H9 (cell line): ENCODE measurements at regions not wholly inside any gene's neighbourhood (a gene's known extent, or its start where the extent isn't known, plus 50 kb on each side); places are given as distances from the start of the nearest gene placed in this dataset.

Experiments
- DNase-seq: peaks from one replicate; pipeline ENCODE4 v3.0.0-alpha.2; 2017
- H2AFZ ChIP-seq: one replicate; pipeline ENCODE4 v1.6.1; 2013; ENCODE audit warnings: mild to moderate bottlenecking, low read length, control low read depth, moderate library complexity
- H2AK5ac ChIP-seq: 2 replicates; pipeline ENCODE4 v1.6.1; 2013; ENCODE audit warnings: low read length, control low read depth, mixed read lengths; ENCODE audit not compliant: insufficient read length
- H2BK120ac ChIP-seq: one replicate; pipeline ENCODE4 v1.6.1; 2013; ENCODE audit warnings: low read depth, mild to moderate bottlenecking, low read length, control low read depth, inconsistent platforms; ENCODE audit not compliant: poor library complexity, severe bottlenecking
- H2BK12ac ChIP-seq: 2 replicates; pipeline ENCODE4 v1.6.1; 2013; ENCODE audit warnings: low read length, control low read depth, mixed read lengths, low read depth; ENCODE audit not compliant: insufficient read length
- H2BK15ac ChIP-seq: 2 replicates; pipeline ENCODE4 v1.6.1; 2013; ENCODE audit warnings: low read depth, low read length, control low read depth
- H2BK20ac ChIP-seq: one replicate; pipeline ENCODE4 v1.6.1; 2013; ENCODE audit warnings: low read depth, mild to moderate bottlenecking, low read length, control low read depth, inconsistent platforms; ENCODE audit not compliant: poor library complexity, severe bottlenecking
- H2BK5ac ChIP-seq: 2 replicates; pipeline ENCODE4 v1.6.1; 2013; ENCODE audit warnings: low read length, control low read depth, mixed read lengths; ENCODE audit not compliant: insufficient read length
- H3K14ac ChIP-seq: 2 replicates; pipeline ENCODE4 v1.6.1; 2013; ENCODE audit warnings: low read length, control low read depth; ENCODE audit not compliant: insufficient read depth
- H3K18ac ChIP-seq: 2 replicates; pipeline ENCODE4 v1.6.1; 2013; ENCODE audit warnings: low read depth, mild to moderate bottlenecking, mixed read lengths, low read length, control low read depth; ENCODE audit not compliant: insufficient read length
- H3K23ac ChIP-seq: 2 replicates; pipeline ENCODE4 v1.6.1; 2013; ENCODE audit warnings: low read length, control low read depth, mixed read lengths, low read depth; ENCODE audit not compliant: insufficient read length
- H3K23me2 ChIP-seq: 2 replicates; pipeline ENCODE4 v1.6.1; 2013; ENCODE audit warnings: low read depth, mild to moderate bottlenecking, mixed read lengths, low read length, control low read depth; ENCODE audit not compliant: insufficient read length, poor library complexity, severe bottlenecking
- H3K27ac ChIP-seq: 2 replicates; pipeline ENCODE4 v1.5.1; 2013; ENCODE audit warnings: low read length, control low read depth, mixed read lengths, low read depth; ENCODE audit not compliant: insufficient read length
- H3K27me3 ChIP-seq: 2 replicates; pipeline ENCODE4 v1.6.1; 2013; ENCODE audit warnings: low read length, control low read depth, inconsistent platforms; ENCODE audit not compliant: insufficient read depth
- H3K4ac ChIP-seq: 2 replicates; pipeline ENCODE4 v1.6.1; 2013; ENCODE audit warnings: low read depth, mild to moderate bottlenecking, control low read depth, inconsistent platforms, low read length, moderate library complexity
- H3K4me1 ChIP-seq: 2 replicates; pipeline ENCODE4 v1.6.1; 2013; ENCODE audit warnings: low read length, control low read depth, inconsistent platforms; ENCODE audit not compliant: insufficient read depth
- H3K4me2 ChIP-seq: 2 replicates; pipeline ENCODE4 v1.6.1; 2013; ENCODE audit warnings: low read length, control low read depth, mixed read lengths; ENCODE audit not compliant: insufficient read length, insufficient read depth
- H3K56ac ChIP-seq: 2 replicates; pipeline ENCODE4 v1.6.1; 2013; ENCODE audit warnings: low read depth, mild to moderate bottlenecking, mixed read lengths, low read length, control low read depth; ENCODE audit not compliant: insufficient read length
- H3K79me1 ChIP-seq: 2 replicates; pipeline ENCODE4 v1.6.1; 2013; ENCODE audit warnings: low read depth, mild to moderate bottlenecking, moderate library complexity, low read length, control low read depth, inconsistent platforms; ENCODE audit not compliant: insufficient read depth, poor library complexity, severe bottlenecking
- H3K79me2 ChIP-seq: 2 replicates; pipeline ENCODE4 v1.6.1; 2013; ENCODE audit warnings: low read length, control low read depth, inconsistent platforms; ENCODE audit not compliant: insufficient read depth
- H3K9ac ChIP-seq: 2 replicates; pipeline ENCODE4 v1.6.1; 2013; ENCODE audit warnings: low read length, control low read depth, mixed read lengths; ENCODE audit not compliant: insufficient read length; ENCODE audit errors: extremely low read depth
- H3K9me3 ChIP-seq: one replicate; pipeline ENCODE4 v1.6.1; 2013; ENCODE audit warnings: low read depth, low read length, inconsistent platforms; ENCODE audit not compliant: control insufficient read depth
- H3T11ph ChIP-seq: one replicate; pipeline ENCODE4 v1.6.1; 2013; ENCODE audit warnings: mild to moderate bottlenecking, low read length, control low read depth, inconsistent platforms
- H4K20me1 ChIP-seq: one replicate; pipeline ENCODE4 v1.6.1; 2013; ENCODE audit not compliant: control insufficient read depth, insufficient read length, insufficient read depth
- H4K5ac ChIP-seq: 2 replicates; pipeline ENCODE4 v1.6.1; 2013; ENCODE audit warnings: low read depth, mild to moderate bottlenecking, mixed read lengths, low read length, control low read depth; ENCODE audit not compliant: insufficient read length
- H4K8ac ChIP-seq: replicated peaks from 2 replicates; pipeline ENCODE4 v1.6.1; 2013; ENCODE audit warnings: low read length, control low read depth, mixed read lengths, low read depth; ENCODE audit not compliant: insufficient read length
- H4K91ac ChIP-seq: 2 replicates; pipeline ENCODE4 v1.6.1; 2013; ENCODE audit warnings: low read depth, mild to moderate bottlenecking, moderate library complexity, mixed read lengths, low read length, control low read depth; ENCODE audit not compliant: insufficient read length
- H3K27ac Mint-ChIP-seq, 3 experiments: 2 replicates in 2 of 3; 3 replicates in 1 of 3; pipeline ENCODE4 v1.8.0; 2020 to 2021; ENCODE audit warnings: mixed read lengths in 3 of 3, mild to moderate bottlenecking in 1 of 3, moderate library complexity in 1 of 3
- H3K27me3 Mint-ChIP-seq: 2 replicates; pipeline ENCODE4 v1.8.0; 2021; ENCODE audit warnings: low read depth, mild to moderate bottlenecking, moderate library complexity, mixed read lengths
- H3K36me3 Mint-ChIP-seq, 3 experiments: 2 replicates in 2 of 3; 3 replicates in 1 of 3; pipeline ENCODE4 v1.8.0; 2020 to 2021; ENCODE audit warnings: low read depth in 3 of 3, mixed read lengths in 3 of 3; ENCODE audit not compliant: insufficient read depth in 1 of 3
- H3K4me1 Mint-ChIP-seq, 2 experiments: 2 replicates each; pipeline ENCODE4 v1.8.0; 2020; ENCODE audit warnings: mixed read lengths in 2 of 2
- H3K4me3 Mint-ChIP-seq, 2 experiments: 2 replicates in 1 of 2; 3 replicates in 1 of 2; pipeline ENCODE4 v1.8.0; 2020 to 2021; ENCODE audit warnings: mild to moderate bottlenecking in 2 of 2, mixed read lengths in 2 of 2, moderate library complexity in 1 of 2
- H3K9me3 Mint-ChIP-seq, 2 experiments: 2 replicates in 1 of 2; 3 replicates in 1 of 2; pipeline ENCODE4 v1.8.0; 2020; ENCODE audit warnings: mild to moderate bottlenecking in 2 of 2, mixed read lengths in 2 of 2, moderate library complexity in 1 of 2
- WGBS: extraction: QIAGEN DNeasy Blood & Tissue Kit; methylation state at CpG from one replicate; pipeline ENCODE4 v1.1.7; 2013; ENCODE audit warnings: missing lambda C conversion rate, low lambda C conversion rate, mixed read lengths; ENCODE audit not compliant: insufficient read length; ENCODE audit errors: extremely low coverage; 5-methylcytosine and 5-hydroxymethylcytosine counted together
- TF ChIP-seq, protein P1 (sequence below): fragments of 200-600 bp; sonication (generic); conservative IDR thresholded peaks from 3 replicates; pipeline ENCODE4 v1.8.0; 2021; ENCODE audit warnings: antibody characterized with exemption, mild to moderate bottlenecking

DNA sequence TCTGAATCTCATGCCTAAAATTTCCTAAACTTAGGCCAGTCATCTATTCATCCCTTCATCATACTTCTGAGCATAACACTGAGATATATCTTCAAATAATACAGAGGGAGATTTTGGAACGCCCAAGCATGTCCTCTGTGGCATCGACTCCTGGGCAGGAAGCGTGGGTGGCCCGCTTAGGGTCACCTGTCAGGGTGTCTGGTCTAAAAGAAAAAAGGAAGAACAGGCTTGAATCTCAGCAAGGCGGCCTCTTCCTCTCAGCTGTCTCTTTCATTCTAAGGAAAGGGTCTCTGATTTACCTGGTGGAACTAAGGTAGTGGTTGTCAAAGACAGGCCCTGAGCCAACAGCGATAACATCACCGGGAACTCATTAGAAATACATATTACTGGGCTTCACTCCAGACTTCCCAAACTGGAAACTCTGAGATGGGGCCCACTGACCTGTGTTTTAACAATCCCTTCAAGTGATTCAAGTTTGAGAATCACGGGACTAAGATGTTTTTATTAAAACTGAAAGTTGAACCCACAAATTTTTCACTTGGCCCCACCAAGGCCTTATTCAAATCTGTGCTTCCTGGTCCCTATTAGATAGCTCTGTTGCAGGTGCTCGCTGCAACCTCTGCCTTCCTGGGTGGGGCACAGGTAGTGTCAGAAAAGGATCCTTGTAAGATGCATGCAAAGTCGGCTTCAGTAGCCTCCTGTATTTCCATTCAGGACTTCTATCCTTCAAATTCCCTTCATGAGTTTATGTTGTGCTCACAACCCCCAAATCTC lies 162.3 kb upstream of the CCDC68 start:
- H3K36me3 Mint-ChIP-seq, result no peaks in the 10 kb centered on the region
- no peak overlapping the region for H2BK20ac ChIP-seq
- no peak overlapping the region for H2BK12ac ChIP-seq
- H2AFZ ChIP-seq, result no peak overlapping the region
- H3K9me3 ChIP-seq, result no peaks in the 10 kb centered on the region
- H3K4me1 Mint-ChIP-seq, result no peaks in the 10 kb centered on the region
- H2AK5ac ChIP-seq, result no peak overlapping the region
- no peaks in the 10 kb centered on the region for H3K79me2 ChIP-seq
- H3K9me3 Mint-ChIP-seq, result no peaks in the 10 kb centered on the region
- H3K27ac ChIP-seq, result no peak overlapping the region
- DNase-seq, result no peak
- H3K4me1 ChIP-seq, result no peaks in the 10 kb centered on the region
- no peak overlapping the region for H4K91ac ChIP-seq
- H4K5ac ChIP-seq, result no peak overlapping the region
- H3K79me1 ChIP-seq, result no peaks in the 10 kb centered on the region
- WGBS, result no CpG with 5 or more reads among the region's 10 CpGs
- no peak overlapping the region for H3T11ph ChIP-seq
- H3K56ac ChIP-seq, result no peak overlapping the region
- no peak overlapping the region for H3K18ac ChIP-seq
- no peak overlapping the region for H3K4me3 Mint-ChIP-seq
- H2BK5ac ChIP-seq, result no peak overlapping the region
- H3K23ac ChIP-seq, result no peak overlapping the region
- H3K27me3 ChIP-seq, result no peaks in the 10 kb centered on the region
- H2BK15ac ChIP-seq, result no peak overlapping the region
- H3K9ac ChIP-seq, result no peak overlapping the region
- H3K4ac ChIP-seq, result no peak overlapping the region
- H3K4me2 ChIP-seq, result no peak overlapping the region
- H3K27me3 Mint-ChIP-seq, result no peaks in the 10 kb centered on the region; the same call in 1 of the 2 replicates
- TF ChIP-seq, protein P1, sequence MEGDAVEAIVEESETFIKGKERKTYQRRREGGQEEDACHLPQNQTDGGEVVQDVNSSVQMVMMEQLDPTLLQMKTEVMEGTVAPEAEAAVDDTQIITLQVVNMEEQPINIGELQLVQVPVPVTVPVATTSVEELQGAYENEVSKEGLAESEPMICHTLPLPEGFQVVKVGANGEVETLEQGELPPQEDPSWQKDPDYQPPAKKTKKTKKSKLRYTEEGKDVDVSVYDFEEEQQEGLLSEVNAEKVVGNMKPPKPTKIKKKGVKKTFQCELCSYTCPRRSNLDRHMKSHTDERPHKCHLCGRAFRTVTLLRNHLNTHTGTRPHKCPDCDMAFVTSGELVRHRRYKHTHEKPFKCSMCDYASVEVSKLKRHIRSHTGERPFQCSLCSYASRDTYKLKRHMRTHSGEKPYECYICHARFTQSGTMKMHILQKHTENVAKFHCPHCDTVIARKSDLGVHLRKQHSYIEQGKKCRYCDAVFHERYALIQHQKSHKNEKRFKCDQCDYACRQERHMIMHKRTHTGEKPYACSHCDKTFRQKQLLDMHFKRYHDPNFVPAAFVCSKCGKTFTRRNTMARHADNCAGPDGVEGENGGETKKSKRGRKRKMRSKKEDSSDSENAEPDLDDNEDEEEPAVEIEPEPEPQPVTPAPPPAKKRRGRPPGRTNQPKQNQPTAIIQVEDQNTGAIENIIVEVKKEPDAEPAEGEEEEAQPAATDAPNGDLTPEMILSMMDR, result no peak
- H3K27ac Mint-ChIP-seq, result peak overlapping the region in 1 of 3 experiments; percentile 17; a peak in 2 of 7 replicates
- no peaks in the 10 kb centered on the region for H3K23me2 ChIP-seq
- H3K14ac ChIP-seq, result no peak overlapping the region
- no peak overlapping the region for H4K8ac ChIP-seq
- no peaks in the 10 kb centered on the region for H4K20me1 ChIP-seq
- no peak overlapping the region for H2BK120ac ChIP-seq
